Activated naive CD8-positive, alpha-beta T cell treated with anti-CD3 and anti-CD28 coated beads, Interleukin-2, amount 10 ng/mL, durations not matched to agents 7 days and 5 days (primary cell): ENCODE measurements at regions not wholly inside any gene's neighbourhood (a gene's known extent, or its start where the extent isn't known, plus 50 kb on each side); places are given as distances from the start of the nearest gene placed in this dataset.

ENCODE experiments used
- ATAC-seq: fragments of 150-1000 bp; cut with Tn5 transposase; one replicate; pipeline ENCODE4 v1.10.0; 2021; ENCODE audit warnings: low read depth, moderate library complexity
- POLR2A ChIA-PET: fragments of 350-600 bp; sonication (Branson Sonifier 250); formaldehyde crosslinking; loops from one replicate; lab custom pipeline; 2021; ENCODE audit warnings: antibody characterized with exemption; lab: Charles Lee
- DNase-seq: peaks from one replicate; pipeline ENCODE4 v3.0.0; 2021
- H3K27ac Mint-ChIP-seq: one replicate; pipeline ENCODE4 v1.8.0; 2022; ENCODE audit warnings: mild to moderate bottlenecking, mixed read lengths
- H3K27me3 Mint-ChIP-seq: one replicate; pipeline ENCODE4 v1.8.0; 2022; ENCODE audit warnings: mild to moderate bottlenecking, moderate library complexity, mixed read lengths
- H3K36me3 Mint-ChIP-seq: one replicate; pipeline ENCODE4 v1.8.0; 2021; ENCODE audit warnings: mild to moderate bottlenecking, mixed read lengths
- H3K4me1 Mint-ChIP-seq: one replicate; pipeline ENCODE4 v1.8.0; 2021; ENCODE audit warnings: mixed read lengths
- H3K4me3 Mint-ChIP-seq: one replicate; pipeline ENCODE4 v1.8.0; 2022; ENCODE audit warnings: mild to moderate bottlenecking, moderate library complexity, mixed read lengths
- H3K9me3 Mint-ChIP-seq: one replicate; pipeline ENCODE4 v1.8.0; 2021; ENCODE audit warnings: mixed read lengths

- H3K27me3 Mint-ChIP-seq, result peaks cover 8% of the 10 kb centered on the region
- POLR2A ChIA-PET, result no interaction called here
- H3K4me3 Mint-ChIP-seq, result no peak overlapping the region
- H3K27ac Mint-ChIP-seq, result no peak overlapping the region
- H3K4me1 Mint-ChIP-seq, result no peaks in the 10 kb centered on the region
- no peak for ATAC-seq
- DNase-seq, result no peak
- H3K9me3 Mint-ChIP-seq, result peaks cover 15% of the 10 kb centered on the region
- H3K36me3 Mint-ChIP-seq, result no peaks in the 10 kb centered on the region
Measured at GRCh38 chr5:142479854-142480519, 155.2 kb upstream of the SPRY4 start.

- H3K27ac Mint-ChIP-seq, result no peak overlapping the region
- no peaks in the 10 kb centered on the region for H3K36me3 Mint-ChIP-seq
- DNase-seq (no peak), ATAC-seq (no peak)
- peaks cover 8% of the 10 kb centered on the region for H3K27me3 Mint-ChIP-seq
- POLR2A ChIA-PET, result interaction anchor here (0.6 kb wide), 1 partner anchor 172 kb away, joined by 4 read pairs; no protein-coding TSS in a partner anchor
- H3K4me1 Mint-ChIP-seq, result no peaks in the 10 kb centered on the region
- H3K4me3 Mint-ChIP-seq, result no peak overlapping the region
- peaks cover 14% of the 10 kb centered on the region for H3K9me3 Mint-ChIP-seq
Measured at GRCh38 chr5:142479150-142479549, 154.3 kb upstream of the SPRY4 start.

GRCh38 chr5:142478113-142478512 lies 153.3 kb upstream of the SPRY4 start:
- peaks cover 14% of the 10 kb centered on the region for H3K9me3 Mint-ChIP-seq
- ATAC-seq, result no peak
- no peak overlapping the region for H3K4me3 Mint-ChIP-seq
- no peaks in the 10 kb centered on the region for H3K36me3 Mint-ChIP-seq
- POLR2A ChIA-PET, result no interaction called here
- H3K4me1 Mint-ChIP-seq, result no peaks in the 10 kb centered on the region
- no peak overlapping the region for H3K27ac Mint-ChIP-seq
- DNase-seq, result no peak
- peaks cover 11% of the 10 kb centered on the region for H3K27me3 Mint-ChIP-seq

- POLR2A ChIA-PET, result no interaction called here
- Mint-ChIP-seq H3K36me3 (no peaks in the 10 kb centered on the region), H3K4me3 (no peak overlapping the region), H3K4me1 (peaks cover 3% of the 10 kb centered on the region), H3K27ac (no peak overlapping the region), H3K27me3 (peaks cover 12% of the 10 kb centered on the region), H3K9me3 (peaks cover 10% of the 10 kb centered on the region)
- ATAC-seq, result no peak
- DNase-seq, result no peak
Measured at GRCh38 chr5:142475102-142475513, 150.3 kb upstream of the SPRY4 start.

- Mint-ChIP-seq H3K27ac (no peak overlapping the region), H3K4me3 (no peak overlapping the region), H3K27me3 (peaks cover 7% of the 10 kb centered on the region), H3K4me1 (peaks cover 3% of the 10 kb centered on the region), H3K9me3 (peaks cover 8% of the 10 kb centered on the region), H3K36me3 (no peaks in the 10 kb centered on the region)
- DNase-seq, result no peak
- POLR2A ChIA-PET, result no interaction called here
- ATAC-seq, result no peak
Measured at GRCh38 chr5:142474431-142475094, 149.7 kb upstream of the SPRY4 start.

GRCh38 chr5:142473038-142473437 lies 148.2 kb upstream of the SPRY4 start:
- POLR2A ChIA-PET, result no interaction called here
- Mint-ChIP-seq H3K4me1 (peaks cover 3% of the 10 kb centered on the region), H3K4me3 (no peak overlapping the region), H3K27ac (peak overlapping the region; percentile 19), H3K27me3 (peaks cover 4% of the 10 kb centered on the region), H3K36me3 (no peaks in the 10 kb centered on the region), H3K9me3 (no peaks in the 10 kb centered on the region)
- ATAC-seq, result no peak
- DNase-seq, result no peak

GRCh38 chr5:142472306-142472951 lies 147.6 kb upstream of the SPRY4 start:
- ATAC-seq, result peak; percentile 97
- POLR2A ChIA-PET, result no interaction called here
- Mint-ChIP-seq H3K4me3 (peak overlapping the region; percentile 27), H3K4me1 (peaks cover 3% of the 10 kb centered on the region), H3K36me3 (no peaks in the 10 kb centered on the region), H3K27me3 (peaks cover 4% of the 10 kb centered on the region), H3K9me3 (no peaks in the 10 kb centered on the region), H3K27ac (peak overlapping the region; percentile 78)
- no peak for DNase-seq

- Mint-ChIP-seq H3K36me3 (no peaks in the 10 kb centered on the region), H3K27me3 (peaks cover 8% of the 10 kb centered on the region), H3K4me3 (no peak overlapping the region), H3K9me3 (no peaks in the 10 kb centered on the region), H3K4me1 (no peaks in the 10 kb centered on the region), H3K27ac (no peak overlapping the region)
- ATAC-seq, result no peak
- no peak for DNase-seq
- POLR2A ChIA-PET, result no interaction called here
Measured at GRCh38 chr5:142466195-142466971, 141.6 kb upstream of the SPRY4 start.

GRCh38 chr5:142465476-142465875 lies 140.7 kb upstream of the SPRY4 start:
- Mint-ChIP-seq H3K4me3 (no peak overlapping the region), H3K4me1 (no peaks in the 10 kb centered on the region), H3K9me3 (no peaks in the 10 kb centered on the region), H3K27me3 (peaks cover 8% of the 10 kb centered on the region), H3K27ac (no peak overlapping the region), H3K36me3 (no peaks in the 10 kb centered on the region)
- DNase-seq (no peak), ATAC-seq (no peak)
- POLR2A ChIA-PET, result no interaction called here

- no peak for DNase-seq
- POLR2A ChIA-PET, result no interaction called here
- Mint-ChIP-seq H3K9me3 (peaks cover 2% of the 10 kb centered on the region), H3K36me3 (no peaks in the 10 kb centered on the region), H3K4me3 (no peak overlapping the region), H3K4me1 (no peaks in the 10 kb centered on the region), H3K27me3 (peaks cover 8% of the 10 kb centered on the region), H3K27ac (no peak overlapping the region)
- ATAC-seq, result no peak
Measured at GRCh38 chr5:142463904-142464303, 139.1 kb upstream of the SPRY4 start.

- Mint-ChIP-seq H3K9me3 (peaks cover 13% of the 10 kb centered on the region), H3K36me3 (no peaks in the 10 kb centered on the region), H3K27me3 (peaks cover 11% of the 10 kb centered on the region), H3K4me1 (peaks cover 2% of the 10 kb centered on the region), H3K27ac (no peak overlapping the region), H3K4me3 (no peak overlapping the region)
- no peak for ATAC-seq
- DNase-seq, result no peak
- POLR2A ChIA-PET, result no interaction called here
Measured at GRCh38 chr5:142461028-142461590, 136.3 kb upstream of the SPRY4 start.

GRCh38 chr5:142459209-142459608 lies 134.4 kb upstream of the SPRY4 start:
- Mint-ChIP-seq H3K36me3 (peaks cover 2% of the 10 kb centered on the region), H3K27ac (no peak overlapping the region), H3K4me3 (no peak overlapping the region), H3K4me1 (peaks cover 10% of the 10 kb centered on the region), H3K9me3 (peaks cover 15% of the 10 kb centered on the region), H3K27me3 (peaks cover 14% of the 10 kb centered on the region)
- DNase-seq (no peak), ATAC-seq (no peak)
- POLR2A ChIA-PET, result no interaction called here

- H3K4me1 Mint-ChIP-seq, result peaks cover 10% of the 10 kb centered on the region
- H3K27ac Mint-ChIP-seq, result no peak overlapping the region
- peaks cover 5% of the 10 kb centered on the region for H3K36me3 Mint-ChIP-seq
- ATAC-seq (peak; percentile 75), DNase-seq (no peak)
- no peak overlapping the region for H3K4me3 Mint-ChIP-seq
- H3K9me3 Mint-ChIP-seq, result peaks cover 21% of the 10 kb centered on the region
- peaks cover 11% of the 10 kb centered on the region for H3K27me3 Mint-ChIP-seq
- POLR2A ChIA-PET, result interaction anchor here (0.6 kb wide), 1 partner anchor 18 kb away, joined by 3 read pairs; no protein-coding TSS in a partner anchor
Measured at GRCh38 chr5:142455856-142456255, 131.0 kb upstream of the SPRY4 start.
